H1 (cell line): ENCODE measurements at regions not wholly inside any gene's neighbourhood (a gene's known extent, or its start where the extent isn't known, plus 50 kb on each side); places are given as distances from the start of the nearest gene placed in this dataset.

ENCODE experiments used
- CREB1 ChIP-seq: IDR thresholded peaks from 2 replicates; pipeline ENCODE4 v1.6.1; 2012; ENCODE audit warnings: inconsistent platforms
- NRF1 ChIP-seq: IDR thresholded peaks from 2 replicates; pipeline ENCODE4 v1.6.1; 2011; ENCODE audit warnings: mild to moderate bottlenecking, low read depth, low read length, improper control_type of control experiment
- POU5F1 ChIP-seq: IDR thresholded peaks from 2 replicates; pipeline ENCODE4 v1.6.1; 2011; ENCODE audit warnings: low read depth, mild to moderate bottlenecking, low read length, moderate library complexity

- TF ChIP-seq POU5F1: no peak
- TF ChIP-seq CREB1: no peak
- no peak for TF ChIP-seq NRF1
Observed at GRCh38 chr10:6889718-6890117, 309.6 kb upstream of the PRKCQ start (continued).
